AG08395 (cell line): ENCODE measurements at regions not wholly inside any gene's neighbourhood (a gene's known extent, or its start where the extent isn't known, plus 50 kb on each side); places are given as distances from the start of the nearest gene placed in this dataset.
"Not testable (repeated sequence)": the region's sequence is repeated elsewhere in the genome, so short reads cannot be mapped to it uniquely, and the experiment has no call there.

ENCODE experiments used
- DNase-seq: peaks from one replicate; pipeline ENCODE4 v3.0.0; 2012; ENCODE audit warnings: mixed read lengths, low spot score

DNA sequence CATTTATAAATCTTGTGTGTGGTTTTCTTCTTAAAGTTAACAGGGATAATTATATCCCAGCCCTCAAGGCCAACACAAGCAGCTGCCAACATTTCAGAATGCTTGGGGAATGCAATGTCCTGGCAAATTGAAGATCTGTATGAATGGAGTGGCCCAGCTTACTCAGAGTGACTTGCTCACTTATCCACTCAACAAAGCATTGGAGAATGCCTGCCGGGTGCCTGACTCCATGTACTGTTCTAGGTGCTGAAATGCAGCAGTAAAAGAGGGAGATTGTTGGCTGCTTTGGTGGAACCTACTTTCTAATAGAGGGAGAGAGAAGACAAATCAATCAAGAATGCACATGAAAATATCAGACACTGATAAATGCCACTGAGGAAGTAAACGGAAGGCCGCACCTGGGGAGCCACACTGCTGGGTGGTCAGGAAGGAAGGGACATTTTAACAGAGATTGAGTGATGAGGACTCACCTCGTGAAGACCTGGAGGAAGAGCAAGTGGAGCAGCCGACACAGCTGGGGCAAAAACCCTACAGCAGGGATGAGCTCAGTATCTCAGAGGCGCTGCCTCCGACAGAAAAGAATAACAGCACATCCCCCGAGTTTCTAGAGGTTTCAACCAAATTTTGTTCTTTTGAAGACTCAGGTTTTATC is 61.2 kb upstream of the VASH1 start:
- DNase-seq, result no peak

DNA sequence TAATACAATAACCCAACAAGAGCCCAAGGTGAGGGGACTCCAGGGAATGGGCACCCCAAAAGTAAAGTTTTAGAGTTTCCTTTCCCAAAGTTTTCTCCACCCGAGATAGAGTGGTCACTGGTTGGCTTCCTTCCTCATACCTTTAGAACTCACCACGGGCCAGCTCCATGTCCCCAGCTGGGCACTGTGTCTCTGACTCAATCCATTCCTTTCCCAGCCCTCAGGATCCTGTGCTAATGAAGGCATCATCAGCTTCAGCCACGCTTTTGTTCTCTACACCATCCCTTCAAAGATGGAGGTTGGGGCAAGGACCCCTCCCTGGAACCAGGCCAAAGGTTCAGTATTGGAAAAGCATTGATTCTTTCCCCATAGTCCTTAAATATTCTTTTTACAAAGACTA is 59.8 kb upstream of the VASH1 start:
- DNase-seq, result no peak

DNA sequence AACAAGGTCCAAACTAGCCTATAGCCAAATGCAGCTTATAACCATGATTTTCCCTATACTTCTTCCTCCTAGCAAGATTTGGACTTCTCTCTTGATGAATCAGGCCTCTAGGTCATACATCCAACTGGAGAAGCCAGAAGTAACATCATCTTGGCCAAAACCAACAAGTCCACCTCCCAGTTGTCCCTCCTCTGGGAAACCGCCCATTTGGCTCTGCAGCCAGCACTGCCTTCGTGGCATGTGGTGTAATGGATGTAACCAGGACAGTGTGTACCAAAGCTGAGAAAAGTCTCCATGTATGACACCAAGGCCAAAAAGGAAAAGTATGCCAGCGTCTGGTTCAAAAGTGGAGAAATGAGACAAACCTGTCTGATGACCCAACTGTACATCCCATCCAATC is 59.3 kb upstream of the VASH1 start:
- no peak for DNase-seq

DNA sequence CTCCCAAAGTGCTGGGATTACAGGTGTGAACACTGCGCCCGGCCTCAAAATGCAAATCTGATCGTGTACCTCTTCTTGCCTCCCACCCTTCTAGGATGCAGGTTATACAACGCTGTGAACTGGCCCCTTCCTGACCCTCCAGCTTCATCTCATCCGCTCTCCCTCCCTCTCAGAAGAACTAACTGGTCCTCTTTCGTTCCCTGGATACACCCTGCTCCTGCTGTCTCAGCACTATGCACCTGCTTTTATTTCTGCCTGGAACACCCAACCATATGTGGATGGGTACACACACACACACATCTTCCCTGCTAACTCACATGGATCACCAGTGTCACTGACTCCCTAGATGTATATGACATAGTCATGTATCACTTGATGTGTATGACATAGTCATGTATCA is 56.1 kb upstream of the VASH1 start:
- no peak for DNase-seq

DNA sequence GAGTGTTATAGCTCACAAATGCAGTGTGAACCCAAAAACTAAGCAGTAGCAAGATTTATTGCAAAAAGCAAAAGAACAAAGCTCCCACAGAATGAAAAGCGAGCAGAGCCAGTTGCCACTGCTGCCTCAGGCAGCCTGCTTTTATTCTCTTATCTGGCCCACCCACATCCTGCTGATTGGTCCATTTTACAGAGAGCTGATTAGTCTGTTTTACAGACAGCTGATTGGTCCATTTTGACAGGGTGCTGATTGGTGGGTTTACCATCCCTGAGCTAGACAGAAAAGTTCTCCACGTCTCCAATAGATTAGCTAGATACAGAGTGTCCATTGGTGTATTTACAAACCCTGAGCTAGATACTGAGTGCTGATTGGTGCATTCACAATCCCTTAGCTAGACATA is 55.1 kb upstream of the VASH1 start:
- DNase-seq, result not testable (repeated sequence)

DNA sequence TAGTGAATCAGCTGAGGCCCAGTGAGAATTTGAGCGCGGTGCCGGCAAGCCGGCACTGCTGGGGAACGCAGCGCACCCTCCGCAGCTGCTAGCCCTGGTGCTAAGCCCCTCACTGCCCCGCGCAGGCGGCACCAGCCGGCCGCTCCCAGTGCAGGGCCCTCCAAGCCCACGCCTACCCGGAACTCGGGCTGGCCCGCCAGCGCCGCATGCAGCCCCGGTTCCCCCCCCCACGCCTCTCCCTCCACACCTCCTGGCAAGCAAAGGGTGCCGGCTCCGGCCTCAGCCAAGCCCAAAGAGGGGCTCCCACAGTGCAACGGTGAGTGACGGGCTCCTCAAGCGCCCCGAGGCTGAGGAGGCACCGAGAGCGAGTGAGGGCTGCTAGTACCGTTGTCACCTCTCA is 54.5 kb upstream of the VASH1 start:
- no peak for DNase-seq

DNA sequence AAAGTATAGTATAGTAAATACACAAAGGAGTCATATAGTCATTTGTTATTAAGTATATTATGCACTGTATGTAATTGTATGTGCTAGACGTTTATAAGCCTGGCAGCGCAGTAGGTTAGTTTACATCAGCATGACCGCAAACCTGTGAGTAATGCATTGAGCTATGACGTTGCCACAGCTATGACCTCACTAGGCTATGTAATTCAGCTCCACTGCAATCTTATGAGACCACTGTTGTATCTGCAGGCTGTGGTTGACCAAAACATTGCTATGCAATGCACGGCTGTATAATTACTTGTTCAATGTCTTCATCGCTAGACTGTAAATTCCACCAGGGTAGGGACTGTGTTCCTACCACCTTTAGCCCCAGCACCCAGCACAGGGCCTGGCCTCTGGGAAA is 53.2 kb upstream of the VASH1 start:
- DNase-seq, result no peak

DNA sequence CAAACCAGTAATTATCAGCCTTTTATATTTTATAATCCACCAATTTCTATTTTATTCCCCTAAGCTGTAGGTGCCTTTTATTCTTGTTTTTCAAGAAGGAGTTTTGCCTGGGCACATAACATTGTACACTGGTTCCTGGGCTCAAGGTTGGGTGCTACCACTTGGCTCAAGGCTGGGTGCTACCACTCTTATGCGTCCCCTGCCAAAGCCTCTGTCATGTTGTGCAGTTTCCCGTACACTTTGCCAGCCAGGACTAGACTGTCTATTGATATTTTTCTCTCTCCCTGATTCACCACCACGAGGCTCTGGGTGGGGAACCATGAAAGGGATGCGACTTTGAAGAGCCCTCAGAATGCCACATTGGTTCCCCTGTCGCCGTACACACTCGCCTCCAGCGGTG is 52.5 kb upstream of the VASH1 start:
- no peak for DNase-seq

DNA sequence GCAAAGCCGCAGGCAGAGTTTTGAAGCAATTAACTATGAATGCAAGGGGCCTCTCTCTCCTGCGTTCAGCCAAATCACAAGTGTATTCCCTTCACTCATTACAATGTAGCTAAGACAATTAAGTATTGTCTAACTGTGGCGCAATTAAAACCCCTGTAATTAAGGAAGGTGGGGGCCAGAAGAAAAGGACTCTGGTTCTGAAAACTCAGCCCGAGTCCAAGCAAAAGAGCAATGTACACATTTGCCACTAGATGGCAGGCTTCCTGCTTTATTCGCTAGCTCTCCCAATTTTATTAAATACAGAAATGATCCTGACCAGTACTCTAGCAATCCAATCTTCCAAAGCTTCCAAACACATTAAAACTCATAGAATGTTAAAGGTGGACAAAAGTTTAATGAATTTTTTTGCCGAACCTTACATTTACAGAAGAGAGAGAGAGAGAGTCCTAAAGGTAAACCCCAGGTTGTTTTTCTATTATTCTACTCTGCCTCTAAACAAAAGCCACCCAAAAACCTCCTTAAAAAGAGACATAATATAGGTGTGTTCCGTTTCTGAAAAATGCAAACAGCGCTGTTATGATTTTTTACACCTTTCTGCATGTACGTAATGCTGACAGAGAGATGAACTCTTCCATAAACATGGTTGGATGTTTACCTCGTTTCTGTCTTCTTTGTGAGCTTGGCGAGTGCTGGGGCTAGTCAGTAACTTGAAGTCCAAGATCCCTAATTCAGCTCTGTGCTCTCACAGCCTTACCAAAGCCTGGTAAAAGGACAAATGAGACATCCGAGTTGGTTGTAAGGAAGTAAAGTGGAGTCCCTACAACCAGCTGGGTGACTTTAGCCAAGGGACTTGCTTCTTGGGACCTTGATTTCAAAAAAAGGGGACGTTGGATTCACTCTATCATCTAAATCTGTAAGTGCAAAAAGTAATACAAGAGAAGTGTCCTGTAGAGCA is 50.9 kb upstream of the VASH1 start:
- peak; percentile 57 for DNase-seq
